Adrenal gland (tissue), 9 donors: ENCODE measurements at regions not wholly inside any gene's neighbourhood (a gene's known extent, or its start where the extent isn't known, plus 50 kb on each side); places are given as distances from the start of the nearest gene placed in this dataset.

Experiments used
- DNase-seq, 7 donors: peaks; one replicate each; pipeline ENCODE4 v3.0.0-alpha.2; 2019 to 2020
- H3K27ac ChIP-seq, 5 donors: fragments of 200-600 bp; sonication (generic) in 4 of 5; 1 replicate in 3 of 5; 2 replicates in 2 of 5; pipeline versions ENCODE4 v1.5.1 to v1.8.0; 2016 to 2020; ENCODE audit warnings: mild to moderate bottlenecking in 1 of 5
- H3K27me3 ChIP-seq: fragments of 200-600 bp; 2 replicates; pipeline ENCODE4 v1.8.0; 2021
- H3K36me3 ChIP-seq, 2 donors: fragments of 200-600 bp; replicated peaks in 1 of 2; 1 replicate in 1 of 2; 2 replicates in 1 of 2; pipeline versions ENCODE4 v1.5.1 to v1.8.0; 2018 to 2022
- H3K4me1 ChIP-seq, 2 donors: fragments of 200-600 bp; replicated peaks in 1 of 2; 1 replicate in 1 of 2; 2 replicates in 1 of 2; pipeline versions ENCODE4 v1.5.1 to v1.8.0; 2018 to 2021
- H3K4me3 ChIP-seq, 4 donors: fragments of 200-600 bp; sonication (generic) in 3 of 4; one replicate each; pipeline ENCODE4 v1.5.1; 2016 to 2018
- H3K9me3 ChIP-seq, 3 donors: fragments of 200-600 bp; sonication (generic) in 1 of 3; replicated peaks in 1 of 3; 1 replicate in 2 of 3; 2 replicates in 1 of 3; pipeline versions ENCODE4 v1.5.1 to v1.8.0; 2016 to 2021
- CTCF ChIP-seq, 6 experiments: fragments of 450-650 bp in 4 of 6; fragments of 200-600 bp in 2 of 6; sonication (generic) in 1 of 6; IDR thresholded peaks; 1 replicate in 5 of 6; 2 replicates in 1 of 6; pipeline versions ENCODE4 v1.5.1 to v1.8.0; 2016 to 2021; ENCODE audit warnings: antibody characterized with exemption in 6 of 6, mild to moderate bottlenecking in 2 of 6, moderate library complexity in 1 of 6
- POLR2A ChIP-seq, 2 donors: fragments of 450-650 bp; IDR thresholded peaks; one replicate each; pipeline ENCODE4 v1.6.1; 2017; ENCODE audit warnings: antibody characterized with exemption in 2 of 2, mild to moderate bottlenecking in 2 of 2, moderate library complexity in 1 of 2
- WGBS, 4 donors: extraction: QIAGEN DNeasy Blood & Tissue Kit in 2 of 4; methylation state at CpG; one replicate each; pipeline versions ENCODE4 v1.1.5 to v1.1.7; 2013 to 2017; 5-methylcytosine and 5-hydroxymethylcytosine counted together
- intact Hi-C, 2 donors: fragments of 100-400 bp; cut with DNase I; formaldehyde crosslinking; loops; one replicate each; pipeline versions ENCODE4 v1.14.1 to v1.15.0; 2022 to 2023
- donor health status: healthy with polysubstance abuse.
- donor health status: Bipolar disorder and iron deficiency.
- donor health status: DM: yes; HTN: yes; CAD: no.
- donor health status: DM: no; HTN: no; CAD: no.
- donor health status: DM: no; HTN: no; CAD: no.

GRCh38 chr1:199727682-199728081, 299.8 kb upstream of the NR5A2 start:
- intact Hi-C loops: no loop called here
- Histone ChIP-seq H3K9me3 (no peaks in the 10 kb centered on the region), H3K4me3 (no peak overlapping the region), H3K27me3 (no peaks in the 10 kb centered on the region), H3K36me3 (no peaks in the 10 kb centered on the region), H3K4me1 (no peaks in the 10 kb centered on the region), H3K27ac (no peak overlapping the region)
- 86 to 91% (median 88%) methylated on average over 2 of the region's 2 CpGs for WGBS, 4 donors
- no peak for DNase-seq
- TF ChIP-seq CTCF (IDR thresholded peaks at IDR 0.05): no peak
- no peak for TF ChIP-seq POLR2A (IDR thresholded peaks at IDR 0.05)

GRCh38 chr1:199728345-199728744, 299.2 kb upstream of the NR5A2 start:
- no peak for DNase-seq
- H3K4me3 ChIP-seq: no peak overlapping the region
- H3K27ac ChIP-seq: no peak overlapping the region
- no peaks in the 10 kb centered on the region for H3K9me3 ChIP-seq
- no peaks in the 10 kb centered on the region for H3K36me3 ChIP-seq
- TF ChIP-seq POLR2A (IDR thresholded peaks at IDR 0.05) (no peak), CTCF (IDR thresholded peaks at IDR 0.05) (no peak)
- intact Hi-C loops: no loop called here
- no peaks in the 10 kb centered on the region for H3K4me1 ChIP-seq
- WGBS, 4 donors: 74 to 81% (median 77%) methylated on average over 2 of the region's 2 CpGs
- H3K27me3 ChIP-seq: no peaks in the 10 kb centered on the region

GRCh38 chr1:199733125-199733524, 294.4 kb upstream of the NR5A2 start:
- H3K27me3 ChIP-seq: no peaks in the 10 kb centered on the region
- no peaks in the 10 kb centered on the region for H3K9me3 ChIP-seq
- no peak for DNase-seq
- no peak overlapping the region for H3K27ac ChIP-seq
- H3K4me1 ChIP-seq: no peaks in the 10 kb centered on the region
- intact Hi-C loops: no loop called here
- H3K36me3 ChIP-seq: no peaks in the 10 kb centered on the region
- TF ChIP-seq POLR2A (IDR thresholded peaks at IDR 0.05) (no peak), CTCF (IDR thresholded peaks at IDR 0.05) (no peak)
- no peak overlapping the region for H3K4me3 ChIP-seq
- 56 to 71% (median 61%) methylated on average over 2 of the region's 2 CpGs for WGBS, 4 donors

- Histone ChIP-seq H3K27me3 (no peaks in the 10 kb centered on the region), H3K4me3 (no peak overlapping the region), H3K4me1 (no peaks in the 10 kb centered on the region), H3K9me3 (no peaks in the 10 kb centered on the region), H3K36me3 (no peaks in the 10 kb centered on the region), H3K27ac (no peak overlapping the region)
- intact Hi-C loops: no loop called here
- TF ChIP-seq CTCF (IDR thresholded peaks at IDR 0.05): no peak
- no peak for TF ChIP-seq POLR2A (IDR thresholded peaks at IDR 0.05)
- DNase-seq: no peak
- 29 to 35% (median 32%) methylated on average over 5 of the region's 5 CpGs for WGBS, 4 donors
Measured at GRCh38 chr1:199734186-199734585, 293.3 kb upstream of the NR5A2 start.
